PFSK-1 (cell line): ENCODE measurements at regions not wholly inside any gene's neighbourhood (a gene's known extent, or its start where the extent isn't known, plus 50 kb on each side); places are given as distances from the start of the nearest gene placed in this dataset.

Experiments used
- FOXP2 ChIP-seq: optimal IDR thresholded peaks from 2 replicates; pipeline ENCODE3; 2011; ENCODE audit warnings: borderline replicate concordance, control low read depth, inconsistent platforms; ENCODE audit not compliant: insufficient read depth; ENCODE audit errors: extremely low read length, extremely low read depth
- POLR2AphosphoS5 ChIP-seq: IDR thresholded peaks from 2 replicates; pipeline ENCODE4 v1.6.1; 2012; ENCODE audit warnings: low read depth, mild to moderate bottlenecking, control low read depth, low read length, moderate library complexity
- REST ChIP-seq, 2 experiments: IDR thresholded peaks; 2 replicates each; pipeline versions ENCODE4 v1.6.1 to v1.8.0; 2011 to 2012; ENCODE audit warnings: low read depth in 2 of 2, low read length in 2 of 2, control low read depth in 1 of 2, inconsistent platforms in 1 of 2, mild to moderate bottlenecking in 1 of 2, moderate library complexity in 1 of 2; ENCODE audit not compliant: insufficient read depth in 1 of 2
- SIN3A ChIP-seq: IDR thresholded peaks from 2 replicates; pipeline ENCODE4 v1.6.1; 2012; ENCODE audit warnings: mild to moderate bottlenecking, low read length, moderate library complexity, borderline replicate concordance; ENCODE audit not compliant: insufficient read depth
- TAF1 ChIP-seq: IDR thresholded peaks from 2 replicates; pipeline ENCODE4 v1.6.1; 2012; ENCODE audit warnings: low read length, control low read depth, borderline replicate concordance; ENCODE audit not compliant: insufficient read depth

DNA sequence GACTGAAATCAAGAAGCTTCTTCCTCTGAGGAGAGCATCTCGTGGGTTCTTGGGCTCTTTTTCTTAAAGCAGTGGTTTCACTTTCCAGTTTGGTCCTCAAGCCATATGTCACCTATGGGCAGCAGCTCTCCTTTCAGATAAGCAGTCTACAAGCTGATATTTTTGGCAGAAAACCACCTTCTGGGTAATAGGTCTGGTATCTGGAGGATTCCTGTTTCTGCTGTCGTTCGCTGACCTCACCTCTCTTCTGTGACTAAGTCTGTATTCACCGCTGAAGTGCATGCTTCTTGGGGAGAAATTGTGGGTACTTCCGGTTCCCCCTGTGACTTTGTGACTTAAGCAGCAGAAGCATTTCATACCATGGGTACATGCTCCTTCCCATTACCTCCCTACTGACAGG, 193.6 kb downstream of the EDN1 start:
- TF ChIP-seq TAF1 (no peak), POLR2AphosphoS5 (no peak), SIN3A (no peak), REST (IDR thresholded peaks at IDR 0.05; ENCODE audit: insufficient read depth in 1 of 2, low read depth in 2 of 2, low read length in 2 of 2) (no peak), FOXP2 (no peak)
